GM19395 (cell line): ENCODE measurements at regions not wholly inside any gene's neighbourhood (a gene's known extent, or its start where the extent isn't known, plus 50 kb on each side); places are given as distances from the start of the nearest gene placed in this dataset.

Experiments
- ATAC-seq: cut with Tn5 transposase; IDR thresholded peaks from one replicate; pipeline ENCODE4 v1.9.1; 2021; ENCODE audit warnings: mild to moderate bottlenecking, moderate library complexity; ENCODE audit not compliant: unreplicated experiment

- no peak for ATAC-seq
Measured at GRCh38 chrX:39577206-39577984, 520.4 kb downstream of the BCOR start.

- ATAC-seq: peak; percentile 98
Measured at GRCh38 chrX:39577985-39578869, 519.5 kb downstream of the BCOR start.

GRCh38 chrX:39580043-39580442 is 517.7 kb downstream of the BCOR start:
- no peak for ATAC-seq

- no peak for ATAC-seq
Measured at GRCh38 chrX:39581411-39581810, 516.3 kb downstream of the BCOR start.

GRCh38 chrX:39582091-39582490 is 515.7 kb downstream of the BCOR start:
- ATAC-seq: no peak

GRCh38 chrX:39582976-39583375 is 514.8 kb downstream of the BCOR start:
- ATAC-seq: no peak

GRCh38 chrX:39585808-39586207 is 511.9 kb downstream of the BCOR start:
- ATAC-seq: no peak

GRCh38 chrX:39586359-39586758 is 511.4 kb downstream of the BCOR start:
- ATAC-seq: no peak

- ATAC-seq: no peak
Measured at GRCh38 chrX:39591099-39591498, 506.7 kb downstream of the BCOR start.

GRCh38 chrX:39592776-39593175 is 505.0 kb downstream of the BCOR start:
- ATAC-seq: no peak

- ATAC-seq: no peak
Measured at GRCh38 chrX:39595977-39596376, 501.8 kb downstream of the BCOR start.

- no peak for ATAC-seq
Measured at GRCh38 chrX:39596437-39596836, 501.3 kb downstream of the BCOR start.

- no peak for ATAC-seq
Measured at GRCh38 chrX:39599339-39599738, 498.4 kb downstream of the BCOR start.

GRCh38 chrX:39600222-39600621 is 497.5 kb downstream of the BCOR start:
- no peak for ATAC-seq

- no peak for ATAC-seq
Measured at GRCh38 chrX:39601231-39602177, 496.3 kb downstream of the BCOR start.

- no peak for ATAC-seq
Measured at GRCh38 chrX:39602195-39602594, 495.6 kb downstream of the BCOR start.

- ATAC-seq: no peak
Measured at GRCh38 chrX:39603230-39603629, 494.5 kb downstream of the BCOR start.

GRCh38 chrX:39605183-39605582 is 492.6 kb downstream of the BCOR start:
- no peak for ATAC-seq

GRCh38 chrX:39605866-39606265 is 491.9 kb downstream of the BCOR start:
- no peak for ATAC-seq

- no peak for ATAC-seq
Measured at GRCh38 chrX:39609941-39610340, 487.8 kb downstream of the BCOR start.

- no peak for ATAC-seq
Measured at GRCh38 chrX:39611468-39611867, 486.3 kb downstream of the BCOR start.
